ENCODE measurements at regions not wholly inside any gene's neighbourhood (a gene's known extent, or its start where the extent isn't known, plus 50 kb on each side); places are given as distances from the start of the nearest gene placed in this dataset.

- TF ChIP-seq CTCF (IDR thresholded peaks at IDR 0.05): no peak
- DNase-seq: peak in 2 of 4 donors; percentile 77 to 84
- intact Hi-C loops (cut with DNase I): no loop called here
- Histone ChIP-seq H3K4me3 (no peak overlapping the region), H3K27me3 (no peaks in the 10 kb centered on the region), H3K4me1 (peaks cover 0 to 15% of the 10 kb centered on the region in 2 donors), H3K36me3 (no peaks in the 10 kb centered on the region), H3K9me3 (peaks cover 0 to 6% of the 10 kb centered on the region in 2 donors), H3K27ac (peak overlapping the region in 1 of 2 donors; percentile 13)
- peak; percentile 77 for ATAC-seq
Measured at GRCh38 chr11:130787092-130787616, 129.1 kb downstream of the SNX19 start.

- no peak for TF ChIP-seq CTCF (IDR thresholded peaks at IDR 0.05)
- Histone ChIP-seq H3K4me1 (peaks cover 0 to 12% of the 10 kb centered on the region in 2 donors), H3K9me3 (peaks cover 0 to 6% of the 10 kb centered on the region in 2 donors), H3K4me3 (no peak overlapping the region), H3K27ac (peak overlapping the region in 1 of 2 donors; percentile 13), H3K36me3 (no peaks in the 10 kb centered on the region), H3K27me3 (no peaks in the 10 kb centered on the region)
- DNase-seq (no peak), ATAC-seq (peak; percentile 31)
- intact Hi-C loops (cut with DNase I): no loop called here
Measured at GRCh38 chr11:130787973-130788570, 128.2 kb downstream of the SNX19 start.

- Histone ChIP-seq H3K27ac (no peak overlapping the region), H3K36me3 (no peaks in the 10 kb centered on the region), H3K4me3 (no peak overlapping the region), H3K4me1 (peaks cover 0 to 12% of the 10 kb centered on the region in 2 donors), H3K9me3 (peaks cover 0 to 6% of the 10 kb centered on the region in 2 donors), H3K27me3 (no peaks in the 10 kb centered on the region)
- no peak for ATAC-seq
- TF ChIP-seq CTCF (IDR thresholded peaks at IDR 0.05): no peak
- intact Hi-C loops (cut with DNase I): no loop called here
- no peak for DNase-seq
Measured at GRCh38 chr11:130789056-130789640, 127.1 kb downstream of the SNX19 start.

GRCh38 chr11:130790689-130791088 lies 125.6 kb downstream of the SNX19 start:
- intact Hi-C loops (cut with DNase I): no loop called here
- Histone ChIP-seq H3K4me1 (peaks cover 0 to 12% of the 10 kb centered on the region in 2 donors), H3K9me3 (peaks cover 0 to 6% of the 10 kb centered on the region in 2 donors), H3K36me3 (no peaks in the 10 kb centered on the region), H3K27ac (no peak overlapping the region), H3K27me3 (no peaks in the 10 kb centered on the region), H3K4me3 (no peak overlapping the region)
- no peak for ATAC-seq
- DNase-seq: no peak
- TF ChIP-seq CTCF (IDR thresholded peaks at IDR 0.05): no peak

- Histone ChIP-seq H3K27me3 (no peaks in the 10 kb centered on the region), H3K9me3 (peaks cover 0 to 6% of the 10 kb centered on the region in 2 donors), H3K4me1 (no peaks in the 10 kb centered on the region), H3K27ac (no peak overlapping the region), H3K4me3 (no peak overlapping the region), H3K36me3 (no peaks in the 10 kb centered on the region)
- ATAC-seq (no peak), DNase-seq (no peak)
- TF ChIP-seq CTCF (IDR thresholded peaks at IDR 0.05): no peak
- intact Hi-C loops (cut with DNase I): no loop called here
Measured at GRCh38 chr11:130792772-130793171, 123.5 kb downstream of the SNX19 start.

All from left lung (tissue), 4 donors.